GM19452 (cell line): ENCODE measurements at regions not wholly inside any gene's neighbourhood (a gene's known extent, or its start where the extent isn't known, plus 50 kb on each side); places are given as distances from the start of the nearest gene placed in this dataset.
"Not testable (repeated sequence)": the region's sequence is repeated elsewhere in the genome, so short reads cannot be mapped to it uniquely, and the experiment has no call there.

Experiments used
- ATAC-seq: cut with Tn5 transposase; IDR thresholded peaks from one replicate; pipeline ENCODE4 v1.9.1; 2021; ENCODE audit not compliant: unreplicated experiment

DNA sequence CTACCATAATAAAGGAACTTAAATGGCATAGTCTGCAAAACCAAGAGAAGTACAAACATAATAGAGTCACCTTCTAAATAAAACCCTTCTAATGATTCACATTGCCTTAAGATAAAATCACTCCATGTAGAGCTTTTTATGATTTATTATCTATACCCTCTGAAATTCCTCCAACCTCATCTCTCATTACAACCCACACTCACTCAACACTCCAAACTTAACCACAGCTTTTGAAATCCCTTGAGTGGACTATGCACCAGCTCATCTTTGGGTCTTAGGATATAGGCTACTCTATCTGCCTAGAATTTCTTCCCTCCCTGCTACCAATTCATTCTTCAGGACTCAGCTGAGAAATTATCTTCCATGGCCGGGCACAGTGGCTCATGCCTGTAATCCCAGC, 122.5 kb downstream of the CETN3 start:
- ATAC-seq: no peak

DNA sequence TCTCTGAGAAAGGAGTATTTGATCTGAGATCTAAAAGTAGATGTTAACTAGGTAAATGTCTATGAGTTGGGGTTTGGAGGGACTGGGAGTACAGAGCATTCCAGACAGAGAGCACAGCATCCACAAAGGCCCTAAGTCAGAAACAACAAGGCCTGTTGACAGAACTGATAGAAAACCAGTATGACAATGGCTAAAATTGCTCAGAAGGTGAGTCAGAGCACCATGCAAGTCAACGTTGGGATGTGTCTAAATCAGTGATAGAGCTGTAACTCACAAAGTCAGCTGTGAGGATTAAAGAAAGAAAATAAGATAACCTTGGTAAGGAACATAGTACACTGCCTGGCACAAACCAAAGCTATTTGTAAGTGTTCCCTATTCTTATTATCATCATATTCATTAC, 124.0 kb downstream of the CETN3 start:
- ATAC-seq: no peak

DNA sequence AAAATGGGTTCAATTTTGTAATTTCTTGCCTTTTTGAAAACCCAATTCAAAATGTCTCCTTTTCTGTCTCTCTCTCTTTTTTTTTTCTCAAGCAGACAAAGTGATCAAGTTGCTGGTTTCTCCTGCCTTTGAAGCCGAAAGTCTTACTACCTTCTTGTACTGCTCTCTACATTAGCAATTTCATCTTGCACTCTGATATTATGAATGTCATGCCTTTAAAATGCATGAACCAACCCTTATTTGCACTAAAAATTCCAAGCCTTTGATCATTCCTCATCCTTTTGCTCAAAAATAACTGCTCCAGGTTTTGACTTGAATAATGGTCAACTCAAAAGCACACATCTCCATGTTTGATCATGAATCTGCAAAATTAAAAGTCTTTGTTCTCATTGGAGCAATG, 125.2 kb downstream of the CETN3 start:
- ATAC-seq: no peak

DNA sequence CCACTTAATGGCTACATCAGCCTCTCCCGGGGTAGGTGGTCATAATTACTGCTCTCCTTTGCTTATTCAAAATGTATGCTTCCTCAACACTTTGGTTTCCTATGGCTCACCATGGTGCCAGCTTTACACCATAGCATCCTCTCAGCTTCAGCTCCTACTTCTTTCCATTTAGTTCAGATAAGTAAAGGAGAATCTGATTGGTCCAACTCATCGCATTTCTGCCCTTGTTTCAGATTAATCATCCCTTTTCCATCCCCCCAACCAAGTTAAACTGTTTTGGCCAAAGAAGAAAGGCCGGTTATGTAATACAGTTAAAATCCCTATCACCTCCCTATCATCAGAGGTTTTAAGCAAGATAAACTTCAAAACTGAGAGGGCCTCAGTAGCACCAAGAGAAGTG, 130.5 kb downstream of the CETN3 start:
- no peak for ATAC-seq

DNA sequence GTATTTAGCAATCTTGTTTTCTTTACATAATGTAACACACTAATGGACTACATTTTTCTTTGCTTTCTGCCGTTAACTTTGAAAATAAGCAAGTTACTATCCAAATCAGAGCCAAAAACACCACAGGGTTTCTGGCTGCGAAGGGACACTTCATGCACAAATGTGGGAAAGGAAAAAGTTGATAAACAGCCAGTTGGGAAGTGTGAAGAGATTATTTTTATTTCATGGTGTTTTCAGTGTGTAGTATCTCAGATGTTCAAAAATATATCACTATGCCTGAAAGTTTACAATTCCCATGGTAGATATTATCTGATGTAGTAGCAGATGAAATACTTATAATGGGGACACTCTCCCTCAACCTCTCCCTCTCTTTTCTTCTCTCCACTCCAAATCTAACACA, 135.3 kb downstream of the CETN3 start:
- ATAC-seq: no peak

DNA sequence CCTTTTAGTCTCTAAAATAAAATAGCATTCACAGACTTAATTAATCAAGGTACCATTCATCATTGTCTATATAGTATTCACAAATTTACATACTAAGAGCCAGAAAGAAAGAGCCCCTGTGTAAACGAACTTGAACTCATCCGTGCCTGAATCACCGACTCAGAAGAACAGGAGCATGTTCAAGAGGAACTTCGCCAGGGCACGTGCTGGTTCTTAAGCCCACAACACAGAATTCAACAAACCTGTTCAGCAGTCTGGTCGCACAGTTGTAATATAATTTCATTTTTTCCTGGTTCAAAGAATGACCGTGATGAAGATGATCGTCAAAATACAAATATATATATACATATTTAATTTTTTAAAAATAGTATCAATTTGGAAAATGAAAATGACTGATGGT, 141.9 kb downstream of the CETN3 start:
- ATAC-seq: no peak

- no peak for ATAC-seq
These were observed 144.1 kb downstream of the CETN3 start for GRCh38 chr5:90265545-90265857.

DNA sequence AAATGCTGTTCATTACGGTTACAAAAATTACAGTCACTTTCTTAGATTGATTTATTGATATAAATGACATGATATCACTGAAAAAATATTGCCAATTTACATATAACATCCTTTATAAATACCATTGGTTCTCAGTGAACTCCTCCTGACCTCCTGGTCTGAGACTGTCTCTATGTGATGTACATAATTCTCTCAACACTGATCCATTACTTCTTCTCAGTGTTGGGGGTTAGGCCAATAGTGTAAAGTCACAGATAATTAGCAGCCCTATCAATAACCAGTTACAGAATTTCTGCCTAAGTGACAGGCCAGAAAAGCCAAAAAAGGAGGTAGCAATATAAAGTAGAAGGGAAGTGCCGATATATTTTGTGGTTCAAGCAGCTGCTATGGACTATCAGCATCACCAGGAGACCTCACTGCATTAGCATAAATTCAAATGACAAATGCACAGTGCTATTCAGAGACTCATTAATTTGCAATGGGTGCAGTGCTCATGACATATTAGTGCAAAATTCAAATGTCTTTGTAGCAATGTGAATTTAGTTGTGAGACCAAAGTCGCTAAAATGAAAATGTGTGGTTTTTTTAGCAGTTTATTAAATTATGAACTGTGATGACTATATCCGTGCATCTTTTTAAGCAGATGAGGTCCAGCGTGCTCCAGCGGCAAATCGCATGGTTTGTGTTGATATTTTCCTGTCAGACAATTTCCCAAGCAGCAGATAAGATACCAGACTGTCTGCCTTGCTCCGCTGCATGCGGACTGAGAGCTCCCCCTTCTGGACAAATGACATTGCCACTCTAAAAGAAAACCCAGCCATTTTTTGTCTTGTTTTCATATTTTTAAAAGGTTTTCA, 144.6 kb downstream of the CETN3 start:
- peak; percentile 76 for ATAC-seq

GRCh38 chr5:90263102-90263820, 146.3 kb downstream of the CETN3 start:
- ATAC-seq: no peak

DNA sequence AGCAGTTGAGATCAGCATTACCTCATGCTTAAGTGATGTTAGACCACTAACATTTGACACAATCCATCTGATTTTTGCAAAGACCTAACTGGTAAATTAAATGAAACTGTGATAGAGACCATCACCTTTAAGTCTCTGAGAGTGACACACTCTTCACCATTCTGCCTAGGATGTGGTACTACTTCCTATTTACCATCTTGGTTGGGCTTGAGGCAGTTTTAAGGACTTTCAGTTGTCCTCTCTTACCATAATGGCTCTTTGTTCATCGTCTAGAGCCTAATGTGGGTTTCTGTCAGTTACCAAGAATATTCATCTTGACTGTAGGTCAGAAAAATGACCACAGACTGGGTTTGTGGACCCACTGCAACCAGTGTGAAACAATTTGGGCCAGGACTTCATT, 158.1 kb downstream of the CETN3 start:
- ATAC-seq: no peak

GRCh38 chr5:90248640-90249039, 160.9 kb downstream of the CETN3 start:
- ATAC-seq: no peak

GRCh38 chr5:90243848-90244247, 165.7 kb downstream of the CETN3 start:
- not testable (repeated sequence) for ATAC-seq

GRCh38 chr5:90233476-90233875, 176.1 kb downstream of the CETN3 start:
- ATAC-seq: no peak

DNA sequence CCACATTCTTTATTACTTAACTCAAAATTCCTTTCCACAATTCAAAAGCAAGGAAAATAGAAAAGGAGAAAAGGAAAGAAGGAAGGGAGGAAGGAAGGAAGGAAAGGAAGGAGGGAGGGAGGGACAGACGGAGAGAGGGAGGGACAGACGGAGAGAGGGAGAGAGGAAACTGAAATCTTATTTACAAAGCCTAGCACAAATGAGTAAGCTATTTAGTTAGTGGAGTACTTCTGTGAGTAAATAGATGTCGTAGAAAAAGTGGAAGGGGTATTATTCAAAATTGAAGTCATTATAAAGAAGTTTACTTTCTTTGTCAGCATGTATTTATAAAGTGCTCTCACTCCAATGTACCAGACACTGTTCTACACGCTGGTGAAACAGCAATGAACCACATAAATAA, 177.9 kb downstream of the CETN3 start:
- ATAC-seq: no peak

DNA sequence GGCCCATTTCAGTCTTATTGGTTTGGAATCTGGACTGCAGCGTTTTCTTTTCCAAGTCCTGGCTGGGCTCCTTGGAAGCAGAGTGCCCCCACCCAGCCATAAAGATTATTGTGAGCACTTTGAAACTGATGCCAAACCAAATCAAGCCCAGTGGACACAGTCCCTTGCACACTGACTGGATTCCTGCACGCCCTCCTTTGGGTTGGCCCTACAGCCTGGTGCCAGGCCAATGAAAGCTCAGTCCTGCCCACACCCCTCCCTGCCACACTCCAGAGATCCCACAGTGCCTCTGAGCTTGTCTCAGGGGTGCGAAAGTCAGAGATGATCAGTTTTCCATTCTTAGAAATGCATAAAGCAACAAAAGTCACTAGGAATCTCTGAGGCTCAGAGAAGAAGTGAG, 181.9 kb downstream of the CETN3 start:
- no peak for ATAC-seq

DNA sequence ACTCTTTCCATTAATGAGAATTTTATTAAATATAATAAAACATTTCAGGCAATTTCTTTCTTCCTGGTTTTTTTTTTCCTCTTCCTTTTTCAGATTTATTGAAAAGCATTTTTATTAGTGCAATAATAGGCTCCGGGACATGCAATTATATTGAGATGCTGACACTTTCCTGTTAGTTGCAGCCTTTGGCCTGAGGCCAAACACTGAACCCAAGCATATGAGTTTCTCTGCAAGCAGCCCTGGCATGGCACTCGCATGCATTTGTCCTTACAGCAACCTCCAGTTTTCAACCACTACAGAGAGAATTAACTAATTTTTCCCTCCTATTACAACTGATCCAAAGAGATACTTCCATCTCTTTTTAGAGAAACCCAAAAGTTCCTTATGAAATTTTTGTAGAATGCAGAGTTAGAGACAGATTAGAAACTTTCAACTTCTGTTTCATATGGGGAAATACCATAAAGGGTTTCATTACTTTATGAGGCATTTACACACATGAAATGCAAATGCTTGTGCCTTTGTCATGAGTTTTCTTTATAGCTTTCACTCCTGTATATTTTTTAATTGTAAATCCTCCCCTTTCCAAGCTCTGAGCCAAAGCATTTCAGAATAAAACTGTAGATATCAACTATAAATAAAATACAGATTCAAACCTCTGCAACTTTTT, 183.0 kb downstream of the CETN3 start:
- ATAC-seq: no peak

GRCh38 chr5:90224342-90224741, 185.2 kb downstream of the CETN3 start:
- ATAC-seq: no peak

DNA sequence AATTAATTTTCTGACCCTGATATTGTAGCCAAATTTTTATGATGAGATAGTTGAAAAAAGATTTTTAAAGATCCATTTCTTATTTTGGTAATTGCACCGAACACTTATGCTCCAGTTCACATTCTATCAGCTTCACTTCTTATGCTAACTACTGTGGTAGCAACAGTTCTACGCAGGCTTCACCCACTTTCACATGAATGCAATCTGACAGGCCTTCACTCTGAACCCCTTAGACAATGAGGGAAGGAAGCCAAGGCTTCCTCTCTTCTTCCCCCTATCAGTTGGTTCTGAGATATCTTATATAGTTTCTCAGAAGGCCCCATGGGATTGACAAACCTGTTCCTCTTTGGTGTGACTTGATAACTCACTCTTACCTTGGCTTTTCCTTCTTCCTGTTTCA, 185.8 kb downstream of the CETN3 start:
- no peak for ATAC-seq

- no peak for ATAC-seq
These were observed 187.6 kb downstream of the CETN3 start for GRCh38 chr5:90221951-90222350.

- ATAC-seq: no peak
These were observed 189.0 kb downstream of the CETN3 start for GRCh38 chr5:90220554-90220953.

GRCh38 chr5:90214991-90215390, 194.6 kb downstream of the CETN3 start:
- ATAC-seq: no peak

DNA sequence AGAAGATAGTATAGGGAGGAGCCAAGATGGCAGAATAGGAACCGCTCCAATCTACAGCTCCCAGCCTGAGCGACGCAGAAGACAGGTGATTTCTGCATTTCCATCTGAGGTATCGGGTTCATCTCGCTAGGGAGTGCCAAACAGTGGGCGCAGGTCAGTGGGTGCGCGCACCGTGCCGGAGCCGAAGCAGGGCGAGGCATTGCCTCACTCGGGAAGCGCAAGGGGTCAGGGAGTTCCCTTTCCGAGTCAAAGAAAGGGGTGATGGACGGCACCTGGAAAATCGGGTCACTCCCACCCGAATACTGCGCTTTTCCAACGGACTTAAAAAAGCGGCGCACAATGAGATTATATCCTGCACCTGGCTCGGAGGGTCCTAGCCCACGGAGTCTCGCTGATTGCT, 201.2 kb downstream of the CETN3 start:
- ATAC-seq: not testable (repeated sequence)
